Renal cortex interstitium (tissue), 11 donors: ENCODE measurements at regions not wholly inside any gene's neighbourhood (a gene's known extent, or its start where the extent isn't known, plus 50 kb on each side); places are given as distances from the start of the nearest gene placed in this dataset.
A peak's percentile ranks its signal among the peaks of the same experiment; 100 is the strongest.
"Not testable (repeated sequence)": the region's sequence is repeated elsewhere in the genome, so short reads cannot be mapped to it uniquely, and the experiment has no call there.

Experiments
- DNase-seq, 11 donors: peaks; one replicate each; pipeline ENCODE4 v3.0.0-alpha.2; 2013; ENCODE audit warnings: low read depth in 9 of 11, low spot score in 4 of 11; ENCODE audit errors: extremely low read depth in 1 of 11

DNA sequence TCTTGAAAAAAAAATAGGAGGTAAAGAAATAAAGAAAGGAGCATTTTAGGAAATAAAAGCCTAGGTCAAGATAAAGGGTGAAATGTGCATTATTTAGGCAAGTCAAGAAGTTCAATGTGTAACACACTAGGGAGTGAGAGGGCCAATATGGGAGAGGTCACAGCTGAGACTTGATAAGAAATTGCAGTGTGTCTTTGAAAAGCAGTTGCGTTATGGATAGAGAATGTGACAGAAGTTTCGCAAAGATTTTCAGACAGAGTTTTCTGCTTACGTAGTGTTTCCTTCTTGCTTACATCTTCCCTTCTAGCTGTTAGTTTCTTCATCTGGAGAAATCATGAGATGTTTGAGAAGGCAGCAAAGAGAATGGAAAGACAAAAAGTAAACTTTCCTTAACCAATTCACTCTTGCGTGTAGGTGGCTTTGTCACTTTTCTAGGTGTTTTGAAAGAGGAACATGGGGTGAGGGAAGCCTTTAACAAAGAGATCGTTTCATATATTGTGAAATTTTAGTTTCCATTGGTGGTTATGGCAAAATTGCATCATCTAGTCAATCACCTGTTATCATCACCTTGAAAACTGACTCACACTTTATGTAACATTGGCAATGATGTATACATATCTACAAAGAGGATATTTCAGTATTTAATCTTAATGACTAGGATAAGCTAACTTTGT lies 975.5 kb downstream of the OLFM4 start:
- no peak for DNase-seq

DNA sequence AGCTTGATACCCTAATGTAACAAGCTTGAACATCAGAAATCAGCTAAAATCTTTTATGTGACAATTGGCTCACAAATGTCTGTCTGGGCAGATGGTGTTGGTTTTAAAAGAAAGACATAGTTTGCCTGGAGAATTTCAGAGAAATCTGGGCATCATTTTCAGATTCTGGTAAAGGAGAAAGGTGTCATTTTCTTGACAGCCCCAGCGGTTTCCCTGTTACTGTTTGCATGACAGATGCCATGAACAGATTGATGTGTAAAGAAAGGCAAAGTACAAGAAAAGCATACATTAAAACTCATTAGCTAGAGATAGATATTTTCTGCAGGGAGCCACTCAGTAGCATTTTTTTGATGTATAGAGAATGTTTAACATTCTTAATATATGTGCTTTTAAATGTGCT lies 987.9 kb downstream of the OLFM4 start:
- no peak for DNase-seq

DNA sequence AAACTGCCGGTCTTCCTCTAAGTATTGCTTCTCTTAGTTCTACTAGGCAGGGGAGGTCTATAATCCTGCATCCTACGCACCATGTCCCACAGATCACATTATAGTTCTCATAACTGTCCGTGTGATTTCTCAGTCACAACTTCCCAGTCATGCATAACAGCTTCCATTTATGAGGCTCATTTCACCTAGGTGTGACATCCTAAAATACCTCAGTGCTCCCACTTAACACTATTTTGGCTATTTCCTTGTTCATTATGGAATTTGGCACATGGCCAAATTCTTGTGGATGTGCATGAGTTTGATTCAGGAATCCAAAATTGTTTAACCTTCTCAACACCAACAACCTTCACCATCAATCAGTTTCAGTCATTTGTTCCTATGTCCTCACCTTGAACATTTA lies 989.9 kb downstream of the OLFM4 start:
- no peak for DNase-seq

DNA sequence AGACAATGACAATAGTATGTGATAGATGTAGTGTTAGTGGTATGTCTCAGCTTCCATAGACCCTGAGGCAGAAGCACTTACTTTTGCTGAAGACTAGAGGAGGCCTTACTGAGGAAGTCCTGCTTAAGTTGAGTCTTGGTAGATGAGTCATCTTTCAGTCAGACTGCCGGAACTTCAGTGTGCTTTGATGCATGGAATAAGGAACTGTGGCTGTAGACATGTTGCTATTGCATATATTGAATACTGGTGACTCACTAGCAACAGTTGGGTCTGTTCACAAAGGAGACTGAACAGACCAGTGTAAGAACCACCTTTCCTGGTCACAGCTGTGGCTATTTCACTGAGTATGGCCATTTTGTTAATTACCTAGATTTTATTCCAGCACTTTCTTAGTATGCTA lies 1000.6 kb downstream of the OLFM4 start:
- peak in 3 of 11 donors; percentile 1 to 9 (median 8) for DNase-seq

DNA sequence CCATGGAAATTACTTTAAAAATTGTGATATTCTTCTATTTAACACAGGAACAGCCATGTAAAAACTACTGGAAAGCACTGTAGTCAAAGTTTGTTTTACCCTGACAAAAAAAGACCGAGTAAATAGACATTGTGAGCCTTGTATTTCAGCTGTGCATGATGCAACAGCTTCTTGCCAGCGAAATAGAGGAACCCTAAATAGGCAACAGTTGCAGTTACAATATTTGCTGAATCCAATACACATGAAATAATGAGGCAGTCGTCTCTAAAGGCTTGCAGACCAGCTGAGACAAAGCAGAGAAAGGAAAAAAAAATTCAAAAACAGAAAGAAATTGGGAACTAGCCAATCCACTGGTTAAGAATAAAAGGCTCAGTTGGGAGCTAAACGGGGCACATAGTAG lies 1001.1 kb downstream of the OLFM4 start:
- DNase-seq, result no peak

DNA sequence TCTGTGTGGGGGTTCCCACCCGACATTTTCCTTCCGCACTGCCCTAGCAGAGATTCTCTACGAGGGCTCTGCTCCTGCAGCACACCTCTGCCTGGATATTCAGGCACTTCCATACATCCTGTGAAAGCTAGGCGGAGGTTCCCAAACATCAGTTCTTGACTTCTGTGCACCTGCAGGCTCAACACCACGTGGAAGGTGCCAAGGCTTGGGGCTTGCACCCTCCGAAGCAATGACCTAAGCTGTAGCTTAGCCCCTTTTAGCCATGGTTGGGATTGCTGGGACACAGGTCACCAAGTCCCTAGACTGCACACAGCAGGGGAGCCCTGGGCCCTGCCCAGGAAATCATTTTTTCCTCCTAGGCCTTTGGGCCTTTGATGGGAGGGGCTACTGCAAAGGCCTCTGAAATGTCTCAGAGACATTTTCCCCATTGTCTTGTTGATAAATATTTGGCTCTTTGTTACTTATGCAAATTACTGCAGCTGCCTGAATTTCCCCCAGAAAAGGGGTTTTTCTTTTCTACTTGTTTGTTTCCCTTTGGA lies 1004.8 kb downstream of the OLFM4 start:
- no peak for DNase-seq

DNA sequence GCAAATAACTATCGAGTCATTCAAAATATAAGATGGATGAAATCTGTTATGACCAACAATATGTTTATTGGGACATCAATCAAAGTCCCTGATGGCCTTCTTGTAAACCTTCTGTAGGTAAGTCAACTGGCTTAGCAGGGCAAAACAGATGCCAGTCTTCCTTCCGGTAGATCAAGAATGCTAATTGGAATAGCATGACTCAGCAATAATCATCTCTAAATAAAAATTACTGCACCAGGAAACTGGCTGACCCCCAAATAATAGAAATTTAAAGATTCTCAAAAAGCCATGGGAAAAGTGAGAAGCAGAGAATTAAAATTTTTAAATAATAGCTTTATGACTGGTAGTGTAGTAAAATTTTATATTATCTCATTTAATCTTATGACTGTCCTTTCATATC lies 1005.4 kb downstream of the OLFM4 start:
- DNase-seq, result no peak

DNA sequence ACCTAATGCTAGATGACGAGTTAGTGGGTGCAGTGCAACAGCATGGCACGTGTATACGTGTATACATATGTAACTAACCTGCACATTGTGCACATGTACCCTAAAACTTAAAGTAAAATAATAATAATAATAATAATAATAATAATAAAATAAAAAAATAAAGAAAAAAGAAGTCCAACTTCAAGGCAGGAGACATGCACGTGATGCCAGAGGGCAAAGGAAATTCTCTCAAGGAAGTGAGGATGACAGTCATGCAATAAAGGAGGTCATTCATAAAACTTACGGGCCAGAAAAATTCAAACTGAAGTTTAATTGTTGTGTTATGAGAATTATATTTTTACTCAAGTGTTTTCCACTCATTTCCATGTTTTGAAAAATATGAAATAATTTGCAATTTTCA lies 1028.8 kb downstream of the OLFM4 start:
- not testable (repeated sequence) for DNase-seq

DNA sequence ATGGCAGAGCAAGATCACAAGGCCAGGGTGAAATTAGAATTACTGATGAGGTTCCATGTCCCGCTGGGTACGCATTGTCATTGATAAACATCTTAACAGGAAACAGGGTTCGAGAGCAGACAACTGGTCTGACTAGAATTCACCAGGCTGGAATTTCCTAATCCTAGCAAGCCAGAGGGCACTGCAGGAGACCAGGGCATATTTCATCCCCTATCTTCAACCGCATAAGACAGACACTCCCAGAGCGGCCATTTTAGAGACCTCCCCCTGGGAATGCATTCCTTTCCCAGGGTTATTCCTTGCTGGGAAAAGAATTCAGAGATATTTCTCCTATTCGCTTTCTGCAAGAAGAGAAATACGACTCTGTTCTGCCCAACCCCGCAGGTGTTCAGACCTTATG lies 1041.3 kb downstream of the OLFM4 start:
- DNase-seq, result not testable (repeated sequence)

DNA sequence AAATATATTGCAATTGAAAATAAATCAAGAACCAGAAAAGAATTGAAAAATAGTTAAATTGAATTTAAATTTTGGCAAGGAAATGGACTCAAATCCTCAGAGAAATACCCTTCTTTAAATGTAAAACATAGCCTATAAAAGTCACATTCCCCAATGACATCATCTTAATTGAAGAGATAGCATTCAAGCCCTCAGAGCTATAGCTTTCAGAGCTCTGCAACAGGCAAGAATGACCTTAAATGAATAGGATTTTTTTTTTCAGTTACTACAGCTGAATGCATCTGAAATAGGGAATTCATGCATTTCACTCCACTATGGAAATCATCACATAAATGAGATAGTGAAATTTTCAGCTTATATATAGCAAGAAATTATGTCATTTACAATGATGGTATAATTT lies 1049.0 kb downstream of the OLFM4 start:
- no peak for DNase-seq

DNA sequence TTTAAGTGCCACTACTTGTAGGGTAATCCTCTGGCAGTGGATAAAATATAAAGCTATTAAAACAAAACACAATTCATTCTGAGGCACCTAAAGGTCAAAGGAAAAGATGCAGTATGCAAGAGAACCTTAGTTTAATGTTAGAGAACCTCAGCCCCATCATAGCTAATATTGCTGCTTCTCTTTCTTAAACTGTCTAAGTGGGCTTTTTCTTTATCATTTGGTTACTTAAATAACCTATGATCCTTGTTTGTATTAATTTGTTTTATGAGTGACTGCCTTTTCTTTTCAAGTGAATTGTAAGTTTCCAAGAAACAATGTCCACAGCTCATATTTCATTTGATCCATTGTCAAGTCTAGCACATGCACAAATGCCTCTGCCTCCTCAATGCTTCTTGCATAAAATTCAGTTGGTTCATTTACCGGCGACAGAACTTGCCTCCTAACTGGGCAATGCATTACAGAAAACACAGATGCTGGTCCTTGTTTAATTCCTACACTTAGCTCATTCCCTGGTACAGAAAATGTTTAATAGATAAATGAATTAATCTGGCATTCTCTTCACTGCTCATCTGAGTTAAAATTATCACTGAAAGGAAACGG lies 1049.8 kb downstream of the OLFM4 start:
- no peak for DNase-seq

DNA sequence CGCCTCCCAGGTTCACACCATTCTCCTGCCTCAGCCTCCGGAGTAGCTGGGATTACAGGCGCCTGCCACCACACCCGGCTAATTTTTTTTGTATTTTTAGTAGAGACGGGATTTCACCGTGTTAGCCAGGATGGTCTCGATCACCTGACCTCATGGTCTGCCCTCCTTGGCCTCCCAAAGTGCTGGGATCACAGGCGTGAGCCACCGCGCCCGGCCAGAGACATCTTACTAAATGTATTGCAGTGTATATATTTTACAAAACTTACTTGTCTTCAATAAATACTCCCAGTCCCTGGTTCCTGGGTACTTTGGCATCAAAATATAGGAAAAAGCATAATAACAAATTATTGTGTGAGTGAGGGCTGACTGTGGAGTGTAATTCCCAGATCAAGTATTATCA lies 1053.7 kb downstream of the OLFM4 start:
- not testable (repeated sequence) for DNase-seq

DNA sequence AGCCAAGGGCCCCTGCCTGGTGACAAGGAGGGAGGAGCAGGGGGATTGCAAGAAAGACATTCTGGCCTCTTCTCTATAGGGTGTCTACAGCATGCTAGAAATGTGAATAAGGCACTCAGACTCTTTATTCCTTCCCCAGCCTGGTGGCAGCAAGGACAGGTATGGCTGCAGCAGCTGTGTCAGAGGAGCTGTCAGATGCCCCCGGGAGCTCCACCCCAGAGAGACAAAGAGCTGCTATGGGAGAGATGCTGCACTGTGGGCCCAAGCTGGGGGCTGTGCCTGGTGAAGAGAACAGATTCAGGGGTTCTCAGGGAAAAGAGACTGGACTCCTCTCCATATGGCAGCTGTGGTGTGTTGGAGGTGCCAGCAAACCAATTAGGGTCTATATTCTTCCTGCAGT lies 1063.3 kb downstream of the OLFM4 start:
- DNase-seq, result no peak

DNA sequence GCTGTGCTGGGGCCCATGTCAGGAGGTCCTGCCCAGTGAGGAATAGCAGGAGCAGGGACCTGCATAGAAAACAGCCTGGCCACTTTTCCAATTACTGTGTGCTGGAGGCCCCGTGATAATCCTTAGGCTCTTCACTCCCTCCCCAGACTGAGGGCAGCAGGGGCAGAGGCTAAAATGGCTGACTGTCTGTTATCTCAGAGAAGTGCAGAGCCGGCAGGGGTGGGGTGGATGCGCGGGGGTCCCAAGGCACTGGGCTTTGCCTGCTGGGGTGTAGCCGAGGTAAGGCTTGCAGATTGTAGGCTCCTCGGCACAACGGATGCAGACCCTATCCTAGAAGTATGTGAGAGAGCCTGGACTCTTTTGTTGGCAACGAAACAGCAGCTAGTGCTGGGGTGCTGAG lies 1064.1 kb downstream of the OLFM4 start:
- no peak for DNase-seq

DNA sequence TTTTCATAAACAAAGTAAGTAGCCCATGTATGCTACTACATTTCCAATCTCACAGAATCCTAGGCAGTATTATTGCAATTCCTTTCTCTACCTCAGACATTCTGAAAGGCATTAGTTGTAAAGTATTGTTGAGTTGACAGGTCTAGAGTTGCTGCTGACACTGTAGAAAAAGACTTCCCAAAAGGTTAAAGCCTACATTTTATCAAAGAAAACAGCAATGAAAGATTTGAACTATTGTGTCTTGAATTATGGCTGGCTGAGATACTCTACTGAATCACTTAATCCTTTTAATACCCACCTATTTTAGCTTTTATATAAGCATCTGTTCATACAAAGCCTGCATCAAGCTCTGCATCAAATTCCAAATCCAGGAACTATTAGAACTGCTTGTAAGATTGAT lies 1082.0 kb downstream of the OLFM4 start:
- no peak for DNase-seq

DNA sequence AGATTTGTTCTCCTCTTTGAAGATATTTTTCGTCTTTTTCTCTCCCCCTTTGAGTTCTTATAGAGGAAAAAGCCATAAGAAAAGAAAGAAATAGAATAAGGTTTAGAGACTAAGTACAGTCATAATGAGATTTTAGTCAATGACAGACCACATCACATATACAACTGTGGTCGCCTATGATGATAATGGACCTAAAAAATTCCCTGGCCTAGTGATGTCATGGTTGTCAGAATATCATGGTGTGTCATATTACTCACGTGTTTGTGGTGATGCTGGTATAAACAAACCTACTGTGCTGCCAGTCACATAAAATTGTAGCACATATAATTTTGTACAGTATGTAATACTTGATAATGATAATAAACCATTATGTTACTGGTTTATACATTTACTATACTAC lies 1096.1 kb downstream of the OLFM4 start:
- DNase-seq, result no peak

DNA sequence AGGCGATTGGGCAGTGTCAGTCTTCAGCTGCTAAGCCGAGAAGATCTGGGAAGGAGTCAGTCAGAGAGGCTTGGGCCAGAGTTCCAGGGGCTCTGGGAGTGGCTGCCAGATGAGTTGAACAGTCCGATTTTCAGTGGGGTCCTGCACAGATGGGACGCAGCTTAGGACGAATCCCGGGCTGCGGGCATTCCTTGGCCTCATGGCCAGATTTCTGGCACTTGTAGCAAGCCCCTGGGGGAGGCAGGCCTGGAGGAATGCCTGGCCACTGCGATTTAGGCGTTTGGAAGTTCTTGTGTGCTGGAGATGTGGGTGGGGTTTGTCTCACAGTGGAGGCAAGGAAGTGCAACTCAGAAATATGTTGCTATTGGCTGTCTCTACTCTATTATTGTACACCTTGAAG lies 1102.3 kb downstream of the OLFM4 start:
- DNase-seq, result not testable (repeated sequence)

DNA sequence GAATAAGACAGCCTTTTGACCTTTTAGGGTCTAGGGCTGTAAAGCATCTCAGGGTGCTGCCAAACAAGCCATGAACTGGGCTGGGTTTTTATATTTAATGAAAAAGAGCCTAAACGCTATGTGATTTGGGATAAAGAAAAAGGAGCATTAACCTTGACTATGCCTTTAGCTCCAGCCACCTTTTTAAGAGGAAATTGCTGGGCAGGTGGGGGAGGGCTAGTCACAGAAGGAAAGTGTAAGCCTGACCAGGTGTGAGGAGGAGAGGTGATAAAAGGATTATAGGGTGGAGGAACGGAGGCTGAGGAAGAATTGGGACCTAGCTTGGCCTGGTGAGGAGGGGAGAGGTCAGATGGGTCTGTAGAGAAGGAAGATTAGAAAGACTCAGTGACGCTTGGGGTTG lies 1102.8 kb downstream of the OLFM4 start:
- DNase-seq, result not testable (repeated sequence)

DNA sequence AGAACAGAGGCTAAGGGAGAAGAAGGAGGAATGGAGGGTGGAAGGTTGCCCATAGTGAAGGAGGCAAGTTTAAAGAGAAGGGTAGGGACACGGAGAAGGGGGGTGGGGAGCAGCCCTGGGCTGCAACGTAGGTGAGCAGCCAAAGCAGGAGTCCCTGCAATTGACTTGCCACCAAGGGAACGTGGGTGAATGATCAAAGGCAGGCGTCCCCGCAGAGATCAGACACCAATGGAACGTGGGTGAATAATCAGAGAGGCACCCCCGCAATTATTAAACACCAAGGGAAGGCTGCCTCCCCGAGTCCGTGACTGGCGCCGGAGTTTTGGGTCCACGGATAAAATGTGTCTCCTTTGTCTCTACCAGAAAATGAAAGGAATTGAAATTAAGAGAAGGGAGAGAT lies 1103.5 kb downstream of the OLFM4 start:
- DNase-seq, result not testable (repeated sequence)

DNA sequence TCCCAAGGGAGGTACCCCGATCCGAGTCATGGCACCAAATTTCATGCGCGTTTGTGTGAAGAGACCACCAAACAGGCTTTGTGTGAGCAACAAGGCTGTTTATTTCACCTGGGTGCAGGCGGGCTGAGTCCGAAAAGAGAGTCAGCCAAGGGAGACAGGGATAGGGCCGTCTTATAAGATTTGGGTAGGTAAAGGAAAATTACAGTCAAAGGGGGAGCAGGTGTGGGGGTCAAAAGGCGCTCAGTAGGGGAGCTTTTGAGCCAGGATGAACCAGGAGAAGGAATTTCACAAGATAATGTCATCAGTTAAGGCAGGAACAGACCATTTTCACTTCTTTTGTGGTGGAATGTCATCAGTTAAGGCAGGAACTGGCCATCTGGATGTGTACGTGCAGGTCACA lies 1104.1 kb downstream of the OLFM4 start:
- not testable (repeated sequence) for DNase-seq

DNA sequence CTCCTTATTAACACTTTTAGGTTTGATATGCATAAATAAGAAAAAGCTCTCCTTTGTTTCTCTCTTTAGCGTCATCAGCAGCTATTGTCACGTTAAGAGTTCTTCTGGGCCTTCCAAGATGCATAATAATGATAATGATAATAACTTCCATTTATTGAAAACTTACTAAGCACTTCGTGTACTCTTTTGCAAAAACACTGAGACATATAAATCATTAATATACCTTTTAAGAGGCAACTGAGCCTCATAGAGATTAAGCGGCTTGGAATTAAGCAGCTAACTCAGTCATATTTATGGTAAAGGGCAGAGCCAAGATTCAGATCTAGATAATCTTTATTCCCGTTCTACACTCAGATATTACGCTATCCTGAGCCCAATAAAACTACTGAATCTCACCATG lies 1105.1 kb downstream of the OLFM4 start:
- DNase-seq, result no peak
